Heart left ventricle (tissue), 16 donors: ENCODE measurements at regions not wholly inside any gene's neighbourhood (a gene's known extent, or its start where the extent isn't known, plus 50 kb on each side); places are given as distances from the start of the nearest gene placed in this dataset.

Source experiments
- ATAC-seq, 4 donors: fragments of 200-7000 bp; cut with Tn5 transposase; one replicate each; pipeline ENCODE4 v1.9.1; 2020 to 2022; ENCODE audit warnings: moderate library complexity in 4 of 4, mild to moderate bottlenecking in 3 of 4, moderate number of reproducible peaks in 1 of 4
- DNase-seq, 5 donors: peaks; one replicate each; pipeline ENCODE4 v3.0.0-alpha.2; 2020
- H3K27ac ChIP-seq, 12 donors: fragments of 200-600 bp; sonication (generic) in 4 of 12; one replicate each; pipeline versions ENCODE4 v1.5.0 to v1.8.0; 2016 to 2022; ENCODE audit warnings: mild to moderate bottlenecking in 2 of 12
- H3K27me3 ChIP-seq, 9 donors: fragments of 200-600 bp; sonication (generic) in 2 of 9; one replicate each; pipeline versions ENCODE4 v1.5.1 to v1.8.0; 2016 to 2022; ENCODE audit warnings: mild to moderate bottlenecking in 3 of 9
- H3K36me3 ChIP-seq, 9 donors: fragments of 200-600 bp; sonication (generic) in 2 of 9; one replicate each; pipeline versions ENCODE4 v1.5.0 to v1.8.0; 2018 to 2022; ENCODE audit warnings: mild to moderate bottlenecking in 2 of 9
- H3K4me1 ChIP-seq, 12 donors: fragments of 200-600 bp; sonication (generic) in 4 of 12; one replicate each; pipeline versions ENCODE4 v1.5.0 to v1.8.0; 2016 to 2022; ENCODE audit warnings: mild to moderate bottlenecking in 3 of 12
- H3K4me3 ChIP-seq, 12 donors: fragments of 200-600 bp; sonication (generic) in 4 of 12; one replicate each; pipeline versions ENCODE4 v1.5.0 to v1.8.0; 2017 to 2022; ENCODE audit warnings: mild to moderate bottlenecking in 9 of 12, moderate library complexity in 4 of 12
- H3K9me3 ChIP-seq, 12 donors: fragments of 200-600 bp; sonication (generic) in 4 of 12; one replicate each; pipeline versions ENCODE4 v1.5.0 to v1.8.0; 2016 to 2022; ENCODE audit warnings: mild to moderate bottlenecking in 1 of 12
- POLR2A ChIP-seq, 2 donors: fragments of 450-650 bp; IDR thresholded peaks; one replicate each; pipeline ENCODE4 v1.6.1; 2017; ENCODE audit warnings: antibody characterized with exemption in 2 of 2, mild to moderate bottlenecking in 2 of 2, moderate library complexity in 2 of 2
- WGBS, 4 donors: extraction: QIAGEN DNeasy Blood & Tissue Kit in 2 of 4; methylation state at CpG; one replicate each; pipeline versions ENCODE4 v1.1.5 to v1.1.7; 2013 to 2018; 5-methylcytosine and 5-hydroxymethylcytosine counted together
- intact Hi-C, 10 donors: fragments of 100-400 bp; cut with DNase I; formaldehyde crosslinking; loops; one replicate each; pipeline versions ENCODE4 v1.11.1 to v1.14.2; 2022
- TF ChIP-seq, protein P1 (sequence below), 12 donors: fragments of 200-600 bp; sonication (generic) in 4 of 12; IDR thresholded peaks; one replicate each; pipeline versions ENCODE4 v1.5.0 to v1.8.0; 2018 to 2022; ENCODE audit warnings: antibody characterized with exemption in 12 of 12, mild to moderate bottlenecking in 5 of 12
- donor health status: ischemic (EF 13 %, LVEDD 7.1; RV severe dilation, severe dysfunction).
- donor health status: healthy with polysubstance abuse.
- donor health status: DM: no; HTN: yes; CAD: no.
- donor health status: DM: no; HTN: no; CAD: no.
- donor health status: ischemic (EF 25% LVEDD 6.9; RV normal size, moderate dysfunction).
- donor health status: ischemic (EF 25% LVEDD 5.7; RV mildly dilated, moderate dysfunction).
- donor health status: healthy.
- donor health status: DM: yes; HTN: yes; CAD: no.
- donor health status: ischemic (EF 35%, LVEDD 5.7; RV mildly dilated, moderate dysfunction).
- donor health status: nonischemic (EF 11% LVEDD 7.7; RV severe dilation, severe dysfunction).
- donor health status: DM: yes; HTN: yes; CAD: no.
- donor health status: PGD.
- donor health status: ischemic (EF 29% LVEDD 5.4; RV normal size, mild dysfunction).
- donor health status: nonischemic (EF 23%, LVEDD 6.1; RV moderate dilation, normal function).

- H3K36me3 ChIP-seq, result no peaks in the 10 kb centered on the region
- WGBS, 4 donors, result 13 to 19% (median 14%) methylated on average over 4 of the region's 4 CpGs
- peaks cover 0 to 6% (median 0%) of the 10 kb centered on the region in 9 donors for H3K27me3 ChIP-seq
- H3K27ac ChIP-seq, result no peak overlapping the region
- H3K4me1 ChIP-seq, result no peaks in the 10 kb centered on the region
- no peak for DNase-seq
- ATAC-seq, result no peak
- H3K9me3 ChIP-seq, result no peaks in the 10 kb centered on the region
- intact Hi-C loops, result no loop called here
- no peak overlapping the region for H3K4me3 ChIP-seq
- TF ChIP-seq, protein P1, sequence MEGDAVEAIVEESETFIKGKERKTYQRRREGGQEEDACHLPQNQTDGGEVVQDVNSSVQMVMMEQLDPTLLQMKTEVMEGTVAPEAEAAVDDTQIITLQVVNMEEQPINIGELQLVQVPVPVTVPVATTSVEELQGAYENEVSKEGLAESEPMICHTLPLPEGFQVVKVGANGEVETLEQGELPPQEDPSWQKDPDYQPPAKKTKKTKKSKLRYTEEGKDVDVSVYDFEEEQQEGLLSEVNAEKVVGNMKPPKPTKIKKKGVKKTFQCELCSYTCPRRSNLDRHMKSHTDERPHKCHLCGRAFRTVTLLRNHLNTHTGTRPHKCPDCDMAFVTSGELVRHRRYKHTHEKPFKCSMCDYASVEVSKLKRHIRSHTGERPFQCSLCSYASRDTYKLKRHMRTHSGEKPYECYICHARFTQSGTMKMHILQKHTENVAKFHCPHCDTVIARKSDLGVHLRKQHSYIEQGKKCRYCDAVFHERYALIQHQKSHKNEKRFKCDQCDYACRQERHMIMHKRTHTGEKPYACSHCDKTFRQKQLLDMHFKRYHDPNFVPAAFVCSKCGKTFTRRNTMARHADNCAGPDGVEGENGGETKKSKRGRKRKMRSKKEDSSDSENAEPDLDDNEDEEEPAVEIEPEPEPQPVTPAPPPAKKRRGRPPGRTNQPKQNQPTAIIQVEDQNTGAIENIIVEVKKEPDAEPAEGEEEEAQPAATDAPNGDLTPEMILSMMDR (IDR thresholded peaks at IDR 0.05), result no peak
- TF ChIP-seq POLR2A (IDR thresholded peaks at IDR 0.05), result no peak
Observed at GRCh38 chr9:79302569-79302968, 269.2 kb upstream of the TLE4 start.

DNA sequence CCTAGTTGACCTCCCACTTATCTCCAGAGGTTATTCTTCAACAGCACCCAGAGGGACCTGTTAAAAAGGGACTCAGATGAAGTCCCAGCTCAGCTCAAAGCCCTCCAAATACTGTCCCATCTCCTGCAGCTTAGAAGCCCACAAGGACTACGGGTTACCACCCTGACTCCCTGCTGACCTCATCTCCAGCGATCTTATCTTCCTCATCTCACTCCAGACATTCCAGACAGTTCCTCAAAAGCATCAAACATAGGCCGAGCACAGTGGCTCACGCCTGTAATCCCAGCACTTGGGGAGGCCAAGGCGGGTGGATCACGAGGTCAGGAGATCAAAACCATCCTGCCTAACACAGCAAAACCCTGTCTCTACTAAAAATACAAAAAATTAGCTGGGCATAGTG is 263.8 kb upstream of the TLE4 start:
- H3K4me1 ChIP-seq, result no peaks in the 10 kb centered on the region
- no peak overlapping the region for H3K4me3 ChIP-seq
- intact Hi-C loops, result no loop called here
- no peaks in the 10 kb centered on the region for H3K36me3 ChIP-seq
- DNase-seq, result no peak
- TF ChIP-seq, protein P1 (IDR thresholded peaks at IDR 0.05), result no peak
- no peak for TF ChIP-seq POLR2A (IDR thresholded peaks at IDR 0.05)
- no peak for ATAC-seq
- H3K27ac ChIP-seq, result no peak overlapping the region
- H3K27me3 ChIP-seq, result peaks cover 0 to 6% (median 0%) of the 10 kb centered on the region in 9 donors
- no peaks in the 10 kb centered on the region for H3K9me3 ChIP-seq
- WGBS, 4 donors, result 71 to 76% (median 74%) methylated on average over 6 of the region's 6 CpGs

- intact Hi-C loops, result no loop called here
- no peak for ATAC-seq
- 69 to 73% (median 72%) methylated on average over 13 of the region's 13 CpGs for WGBS, 4 donors
- Histone ChIP-seq H3K4me1 (no peaks in the 10 kb centered on the region), H3K27ac (no peak overlapping the region), H3K27me3 (no peaks in the 10 kb centered on the region), H3K9me3 (no peaks in the 10 kb centered on the region), H3K4me3 (no peak overlapping the region), H3K36me3 (no peaks in the 10 kb centered on the region)
- TF ChIP-seq, protein P1 (IDR thresholded peaks at IDR 0.05), result no peak
- no peak for DNase-seq
Observed at GRCh38 chr9:79312686-79313421, 258.9 kb upstream of the TLE4 start.

GRCh38 chr9:79325501-79325900 is 246.3 kb upstream of the TLE4 start:
- WGBS, 4 donors, result 73 to 81% (median 79%) methylated on average over 3 of the region's 3 CpGs
- DNase-seq (no peak), ATAC-seq (no peak)
- no peak overlapping the region for H3K4me3 ChIP-seq
- TF ChIP-seq, protein P1 (IDR thresholded peaks at IDR 0.05), result no peak
- TF ChIP-seq POLR2A (IDR thresholded peaks at IDR 0.05), result no peak
- intact Hi-C loops, result no loop called here
- peaks cover 0 to 3% (median 0%) of the 10 kb centered on the region in 9 donors for H3K27me3 ChIP-seq
- no peaks in the 10 kb centered on the region for H3K36me3 ChIP-seq
- H3K9me3 ChIP-seq, result peaks cover 0 to 4% (median 0%) of the 10 kb centered on the region in 12 donors
- H3K4me1 ChIP-seq, result no peaks in the 10 kb centered on the region
- no peak overlapping the region for H3K27ac ChIP-seq
